H9 (cell line): ENCODE measurements at regions not wholly inside any gene's neighbourhood (a gene's known extent, or its start where the extent isn't known, plus 50 kb on each side); places are given as distances from the start of the nearest gene placed in this dataset.

ENCODE experiments used
- DNase-seq: peaks from one replicate; pipeline ENCODE4 v3.0.0-alpha.2; 2017
- H2AFZ ChIP-seq: one replicate; pipeline ENCODE4 v1.6.1; 2013; ENCODE audit warnings: mild to moderate bottlenecking, low read length, control low read depth, moderate library complexity
- H2AK5ac ChIP-seq: 2 replicates; pipeline ENCODE4 v1.6.1; 2013; ENCODE audit warnings: low read length, control low read depth, mixed read lengths; ENCODE audit not compliant: insufficient read length
- H2BK120ac ChIP-seq: one replicate; pipeline ENCODE4 v1.6.1; 2013; ENCODE audit warnings: low read depth, mild to moderate bottlenecking, low read length, control low read depth, inconsistent platforms; ENCODE audit not compliant: poor library complexity, severe bottlenecking
- H2BK12ac ChIP-seq: 2 replicates; pipeline ENCODE4 v1.6.1; 2013; ENCODE audit warnings: low read length, control low read depth, mixed read lengths, low read depth; ENCODE audit not compliant: insufficient read length
- H2BK15ac ChIP-seq: 2 replicates; pipeline ENCODE4 v1.6.1; 2013; ENCODE audit warnings: low read depth, low read length, control low read depth
- H2BK20ac ChIP-seq: one replicate; pipeline ENCODE4 v1.6.1; 2013; ENCODE audit warnings: low read depth, mild to moderate bottlenecking, low read length, control low read depth, inconsistent platforms; ENCODE audit not compliant: poor library complexity, severe bottlenecking
- H2BK5ac ChIP-seq: 2 replicates; pipeline ENCODE4 v1.6.1; 2013; ENCODE audit warnings: low read length, control low read depth, mixed read lengths; ENCODE audit not compliant: insufficient read length
- H3K14ac ChIP-seq: 2 replicates; pipeline ENCODE4 v1.6.1; 2013; ENCODE audit warnings: low read length, control low read depth; ENCODE audit not compliant: insufficient read depth
- H3K18ac ChIP-seq: 2 replicates; pipeline ENCODE4 v1.6.1; 2013; ENCODE audit warnings: low read depth, mild to moderate bottlenecking, mixed read lengths, low read length, control low read depth; ENCODE audit not compliant: insufficient read length
- H3K23ac ChIP-seq: 2 replicates; pipeline ENCODE4 v1.6.1; 2013; ENCODE audit warnings: low read length, control low read depth, mixed read lengths, low read depth; ENCODE audit not compliant: insufficient read length
- H3K23me2 ChIP-seq: 2 replicates; pipeline ENCODE4 v1.6.1; 2013; ENCODE audit warnings: low read depth, mild to moderate bottlenecking, mixed read lengths, low read length, control low read depth; ENCODE audit not compliant: insufficient read length, poor library complexity, severe bottlenecking
- H3K27ac ChIP-seq: 2 replicates; pipeline ENCODE4 v1.5.1; 2013; ENCODE audit warnings: low read length, control low read depth, mixed read lengths, low read depth; ENCODE audit not compliant: insufficient read length
- H3K27me3 ChIP-seq: 2 replicates; pipeline ENCODE4 v1.6.1; 2013; ENCODE audit warnings: low read length, control low read depth, inconsistent platforms; ENCODE audit not compliant: insufficient read depth
- H3K4ac ChIP-seq: 2 replicates; pipeline ENCODE4 v1.6.1; 2013; ENCODE audit warnings: low read depth, mild to moderate bottlenecking, control low read depth, inconsistent platforms, low read length, moderate library complexity
- H3K4me1 ChIP-seq: 2 replicates; pipeline ENCODE4 v1.6.1; 2013; ENCODE audit warnings: low read length, control low read depth, inconsistent platforms; ENCODE audit not compliant: insufficient read depth
- H3K4me2 ChIP-seq: 2 replicates; pipeline ENCODE4 v1.6.1; 2013; ENCODE audit warnings: low read length, control low read depth, mixed read lengths; ENCODE audit not compliant: insufficient read length, insufficient read depth
- H3K56ac ChIP-seq: 2 replicates; pipeline ENCODE4 v1.6.1; 2013; ENCODE audit warnings: low read depth, mild to moderate bottlenecking, mixed read lengths, low read length, control low read depth; ENCODE audit not compliant: insufficient read length
- H3K79me1 ChIP-seq: 2 replicates; pipeline ENCODE4 v1.6.1; 2013; ENCODE audit warnings: low read depth, mild to moderate bottlenecking, moderate library complexity, low read length, control low read depth, inconsistent platforms; ENCODE audit not compliant: insufficient read depth, poor library complexity, severe bottlenecking
- H3K79me2 ChIP-seq: 2 replicates; pipeline ENCODE4 v1.6.1; 2013; ENCODE audit warnings: low read length, control low read depth, inconsistent platforms; ENCODE audit not compliant: insufficient read depth
- H3K9ac ChIP-seq: 2 replicates; pipeline ENCODE4 v1.6.1; 2013; ENCODE audit warnings: low read length, control low read depth, mixed read lengths; ENCODE audit not compliant: insufficient read length; ENCODE audit errors: extremely low read depth
- H3K9me3 ChIP-seq: one replicate; pipeline ENCODE4 v1.6.1; 2013; ENCODE audit warnings: low read depth, low read length, inconsistent platforms; ENCODE audit not compliant: control insufficient read depth
- H3T11ph ChIP-seq: one replicate; pipeline ENCODE4 v1.6.1; 2013; ENCODE audit warnings: mild to moderate bottlenecking, low read length, control low read depth, inconsistent platforms
- H4K20me1 ChIP-seq: one replicate; pipeline ENCODE4 v1.6.1; 2013; ENCODE audit not compliant: control insufficient read depth, insufficient read length, insufficient read depth
- H4K5ac ChIP-seq: 2 replicates; pipeline ENCODE4 v1.6.1; 2013; ENCODE audit warnings: low read depth, mild to moderate bottlenecking, mixed read lengths, low read length, control low read depth; ENCODE audit not compliant: insufficient read length
- H4K8ac ChIP-seq: replicated peaks from 2 replicates; pipeline ENCODE4 v1.6.1; 2013; ENCODE audit warnings: low read length, control low read depth, mixed read lengths, low read depth; ENCODE audit not compliant: insufficient read length
- H4K91ac ChIP-seq: 2 replicates; pipeline ENCODE4 v1.6.1; 2013; ENCODE audit warnings: low read depth, mild to moderate bottlenecking, moderate library complexity, mixed read lengths, low read length, control low read depth; ENCODE audit not compliant: insufficient read length
- H3K27ac Mint-ChIP-seq, 3 experiments: 2 replicates in 2 of 3; 3 replicates in 1 of 3; pipeline ENCODE4 v1.8.0; 2020 to 2021; ENCODE audit warnings: mixed read lengths in 3 of 3, mild to moderate bottlenecking in 1 of 3, moderate library complexity in 1 of 3
- H3K27me3 Mint-ChIP-seq: 2 replicates; pipeline ENCODE4 v1.8.0; 2021; ENCODE audit warnings: low read depth, mild to moderate bottlenecking, moderate library complexity, mixed read lengths
- H3K36me3 Mint-ChIP-seq, 3 experiments: 2 replicates in 2 of 3; 3 replicates in 1 of 3; pipeline ENCODE4 v1.8.0; 2020 to 2021; ENCODE audit warnings: low read depth in 3 of 3, mixed read lengths in 3 of 3; ENCODE audit not compliant: insufficient read depth in 1 of 3
- H3K4me1 Mint-ChIP-seq, 2 experiments: 2 replicates each; pipeline ENCODE4 v1.8.0; 2020; ENCODE audit warnings: mixed read lengths in 2 of 2
- H3K4me3 Mint-ChIP-seq, 2 experiments: 2 replicates in 1 of 2; 3 replicates in 1 of 2; pipeline ENCODE4 v1.8.0; 2020 to 2021; ENCODE audit warnings: mild to moderate bottlenecking in 2 of 2, mixed read lengths in 2 of 2, moderate library complexity in 1 of 2
- H3K9me3 Mint-ChIP-seq, 2 experiments: 2 replicates in 1 of 2; 3 replicates in 1 of 2; pipeline ENCODE4 v1.8.0; 2020; ENCODE audit warnings: mild to moderate bottlenecking in 2 of 2, mixed read lengths in 2 of 2, moderate library complexity in 1 of 2
- WGBS: extraction: QIAGEN DNeasy Blood & Tissue Kit; methylation state at CpG from one replicate; pipeline ENCODE4 v1.1.7; 2013; ENCODE audit warnings: missing lambda C conversion rate, low lambda C conversion rate, mixed read lengths; ENCODE audit not compliant: insufficient read length; ENCODE audit errors: extremely low coverage; 5-methylcytosine and 5-hydroxymethylcytosine counted together
- TF ChIP-seq, protein P1 (sequence below): fragments of 200-600 bp; sonication (generic); conservative IDR thresholded peaks from 3 replicates; pipeline ENCODE4 v1.8.0; 2021; ENCODE audit warnings: antibody characterized with exemption, mild to moderate bottlenecking

- no peak overlapping the region for H4K91ac ChIP-seq
- H2AFZ ChIP-seq = no peak overlapping the region
- H3K14ac ChIP-seq = no peak overlapping the region; the same call in 1 of the 2 replicates
- no peak overlapping the region for H3K18ac ChIP-seq
- no peak overlapping the region for H3T11ph ChIP-seq
- H3K4me2 ChIP-seq = no peak overlapping the region
- H3K9me3 Mint-ChIP-seq = no peaks in the 10 kb centered on the region
- H2BK20ac ChIP-seq = no peak overlapping the region
- H4K8ac ChIP-seq = no peak overlapping the region
- WGBS = no CpG with 5 or more reads among the region's 3 CpGs
- H3K23me2 ChIP-seq = no peaks in the 10 kb centered on the region
- no peak overlapping the region for H3K4ac ChIP-seq
- TF ChIP-seq, protein P1, sequence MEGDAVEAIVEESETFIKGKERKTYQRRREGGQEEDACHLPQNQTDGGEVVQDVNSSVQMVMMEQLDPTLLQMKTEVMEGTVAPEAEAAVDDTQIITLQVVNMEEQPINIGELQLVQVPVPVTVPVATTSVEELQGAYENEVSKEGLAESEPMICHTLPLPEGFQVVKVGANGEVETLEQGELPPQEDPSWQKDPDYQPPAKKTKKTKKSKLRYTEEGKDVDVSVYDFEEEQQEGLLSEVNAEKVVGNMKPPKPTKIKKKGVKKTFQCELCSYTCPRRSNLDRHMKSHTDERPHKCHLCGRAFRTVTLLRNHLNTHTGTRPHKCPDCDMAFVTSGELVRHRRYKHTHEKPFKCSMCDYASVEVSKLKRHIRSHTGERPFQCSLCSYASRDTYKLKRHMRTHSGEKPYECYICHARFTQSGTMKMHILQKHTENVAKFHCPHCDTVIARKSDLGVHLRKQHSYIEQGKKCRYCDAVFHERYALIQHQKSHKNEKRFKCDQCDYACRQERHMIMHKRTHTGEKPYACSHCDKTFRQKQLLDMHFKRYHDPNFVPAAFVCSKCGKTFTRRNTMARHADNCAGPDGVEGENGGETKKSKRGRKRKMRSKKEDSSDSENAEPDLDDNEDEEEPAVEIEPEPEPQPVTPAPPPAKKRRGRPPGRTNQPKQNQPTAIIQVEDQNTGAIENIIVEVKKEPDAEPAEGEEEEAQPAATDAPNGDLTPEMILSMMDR = no peak
- H3K4me1 Mint-ChIP-seq = peaks cover 5 to 6% of the 10 kb centered on the region in 2 experiments; a peak in 3 of 4 replicates
- H2BK12ac ChIP-seq = no peak overlapping the region
- H3K23ac ChIP-seq = no peak overlapping the region
- H3K27me3 Mint-ChIP-seq = no peaks in the 10 kb centered on the region
- no peaks in the 10 kb centered on the region for H3K79me2 ChIP-seq
- H3K9me3 ChIP-seq = no peaks in the 10 kb centered on the region
- no peak overlapping the region for H3K27ac Mint-ChIP-seq
- no peak overlapping the region for H3K4me3 Mint-ChIP-seq
- no peak overlapping the region for H3K27ac ChIP-seq
- no peak overlapping the region for H2AK5ac ChIP-seq
- H3K79me1 ChIP-seq = no peaks in the 10 kb centered on the region
- H2BK5ac ChIP-seq = no peak overlapping the region
- H4K5ac ChIP-seq = no peak overlapping the region
- no peak for DNase-seq
- H3K4me1 ChIP-seq = no peaks in the 10 kb centered on the region
- H3K56ac ChIP-seq = no peak overlapping the region
- H3K27me3 ChIP-seq = no peaks in the 10 kb centered on the region
- H2BK15ac ChIP-seq = no peak overlapping the region
- H3K36me3 Mint-ChIP-seq = no peaks in the 10 kb centered on the region
- no peaks in the 10 kb centered on the region for H4K20me1 ChIP-seq
- H2BK120ac ChIP-seq = no peak overlapping the region
- no peak overlapping the region for H3K9ac ChIP-seq
Observed at GRCh38 chr10:45154502-45154901, 153.8 kb downstream of the ZNF22 start.
